HEK293T (cell line): ENCODE measurements at regions not wholly inside any gene's neighbourhood (a gene's known extent, or its start where the extent isn't known, plus 50 kb on each side); places are given as distances from the start of the nearest gene placed in this dataset.

ENCODE experiments used
- CTCF ChIA-PET: fragments of 350-600 bp; formaldehyde crosslinking; extraction: SDS; loops from one replicate; lab custom pipeline; 2021; ENCODE audit warnings: antibody characterized with exemption, inconsistent platforms; lab: Yijun Ruan, JAX
- POLR2A ChIA-PET: fragments of 350-600 bp; formaldehyde crosslinking; extraction: SDS; loops from one replicate; lab custom pipeline; 2020; ENCODE audit warnings: antibody characterized with exemption, inconsistent platforms; lab: Yijun Ruan, JAX
- DNase-seq: peaks from one replicate; pipeline ENCODE4 v3.0.0; 2012; ENCODE audit warnings: mixed read lengths; ENCODE audit errors: extremely low spot score
- ARNT ChIP-seq: fragments of 450-650 bp; IDR thresholded peaks from 2 replicates; pipeline ENCODE4 v1.6.1; 2017; ENCODE audit warnings: mild to moderate bottlenecking
- BHLHE40 ChIP-seq: fragments of 450-650 bp; IDR thresholded peaks from 2 replicates; pipeline ENCODE4 v1.6.1; 2016; ENCODE audit warnings: mild to moderate bottlenecking, moderate library complexity, borderline replicate concordance
- CTBP1 ChIP-seq: fragments of 450-650 bp; IDR thresholded peaks from 2 replicates; pipeline ENCODE4 v1.6.1; 2016; ENCODE audit warnings: borderline replicate concordance
- ELF4 ChIP-seq: fragments of 450-650 bp; IDR thresholded peaks from 2 replicates; pipeline ENCODE4 v1.6.1; 2017; ENCODE audit warnings: antibody characterized with exemption
- FOXA1 ChIP-seq: fragments of 450-650 bp; IDR thresholded peaks from 2 replicates; pipeline ENCODE4 v1.6.1; 2016; ENCODE audit warnings: mild to moderate bottlenecking
- FOXK2 ChIP-seq: fragments of 450-650 bp; IDR thresholded peaks from 2 replicates; pipeline ENCODE4 v1.6.1; 2016; ENCODE audit warnings: mild to moderate bottlenecking
- FOXM1 ChIP-seq: fragments of 450-650 bp; IDR thresholded peaks from 2 replicates; pipeline ENCODE4 v1.6.1; 2017; ENCODE audit warnings: mild to moderate bottlenecking, borderline replicate concordance
- HDGF ChIP-seq: fragments of 450-650 bp; IDR thresholded peaks from 2 replicates; pipeline ENCODE4 v1.6.1; 2017; ENCODE audit warnings: antibody characterized with exemption, borderline replicate concordance
- L3MBTL2 ChIP-seq: fragments of 450-650 bp; conservative IDR thresholded peaks from 2 replicates; pipeline ENCODE4 v1.6.1; 2016; ENCODE audit warnings: mild to moderate bottlenecking
- LEF1 ChIP-seq: fragments of 450-650 bp; IDR thresholded peaks from 2 replicates; pipeline ENCODE4 v1.6.1; 2017; ENCODE audit warnings: mild to moderate bottlenecking, borderline replicate concordance
- NFRKB ChIP-seq: fragments of 450-650 bp; IDR thresholded peaks from 2 replicates; pipeline ENCODE4 v1.6.1; 2016; ENCODE audit warnings: mild to moderate bottlenecking, moderate library complexity
- PKNOX1 ChIP-seq: fragments of 450-650 bp; IDR thresholded peaks from 2 replicates; pipeline ENCODE4 v1.6.1; 2016
- SP1 ChIP-seq: fragments of 450-650 bp; IDR thresholded peaks from 2 replicates; pipeline ENCODE4 v1.6.1; 2017
- SUZ12 ChIP-seq: fragments of 450-650 bp; IDR thresholded peaks from 2 replicates; pipeline ENCODE4 v1.6.1; 2016; ENCODE audit warnings: mild to moderate bottlenecking
- TARDBP ChIP-seq: fragments of 450-650 bp; IDR thresholded peaks from 2 replicates; pipeline ENCODE4 v1.6.1; 2016
- ZNF384 ChIP-seq: fragments of 450-650 bp; IDR thresholded peaks from 2 replicates; pipeline ENCODE4 v1.6.1; 2016

GRCh38 chr6:170167657-170168159 is 123.2 kb downstream of the DLL1 start:
- POLR2A ChIA-PET, result no interaction called here

GRCh38 chr6:170166511-170167122 is 124.3 kb downstream of the DLL1 start:
- CTCF ChIA-PET, result no interaction called here
- POLR2A ChIA-PET, result no interaction called here
- DNase-seq, result no peak
- TF ChIP-seq ELF4 (no peak), CTBP1 (no peak), TARDBP (no peak), ARNT (no peak), FOXA1 (no peak), FOXM1 (no peak), NFRKB (no peak), L3MBTL2 (no peak), SP1 (no peak), SUZ12 (no peak), HDGF (no peak), ZNF384 (no peak), BHLHE40 (no peak), LEF1 (no peak), FOXK2 (no peak)

More at GRCh38 chr6:170167657-170168159, 123.2 kb downstream of the DLL1 start:
- TF ChIP-seq BHLHE40, result no peak
- no peak for DNase-seq
- CTCF ChIA-PET, result no interaction called here

DNA sequence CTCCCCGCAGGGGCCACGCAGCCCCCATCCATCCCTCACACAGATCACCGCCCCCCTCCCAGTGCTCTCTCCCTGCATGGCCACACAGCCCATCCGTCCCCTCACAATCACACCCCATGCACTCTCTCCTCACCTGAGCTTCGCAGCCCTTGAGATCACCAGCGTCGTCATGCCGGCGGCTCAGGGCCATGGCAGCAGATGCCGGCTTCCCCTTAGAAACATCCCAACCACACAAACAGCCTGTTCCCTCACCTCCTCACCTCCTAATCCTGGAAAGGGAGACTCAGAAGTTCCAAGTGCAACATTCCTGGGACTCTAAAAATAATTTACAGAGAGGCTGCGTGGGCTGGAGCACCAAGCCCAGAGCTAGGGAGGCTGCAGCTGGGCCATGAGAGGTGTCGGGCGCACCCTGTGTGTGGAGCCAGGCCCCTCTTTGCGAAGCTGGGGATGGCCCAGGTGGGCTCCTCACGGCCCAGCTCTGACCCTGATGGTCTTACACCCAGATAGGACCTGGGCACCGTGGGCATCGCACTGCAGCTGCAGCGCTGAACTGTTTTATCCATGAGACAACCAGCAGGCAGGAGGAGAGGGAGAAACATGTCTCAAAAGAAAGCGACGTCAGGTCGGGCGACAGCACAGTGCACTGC is 125.3 kb downstream of the DLL1 start:
- no peak for DNase-seq
- ChIA-PET POLR2A (no interaction called here), CTCF (no interaction called here)
- TF ChIP-seq FOXM1, result no peak
- TF ChIP-seq ARNT, result no peak
- TF ChIP-seq ELF4, result no peak
- TF ChIP-seq TARDBP, result no peak
- TF ChIP-seq PKNOX1, result no peak
- TF ChIP-seq NFRKB, result no peak
- TF ChIP-seq SP1, result no peak
- no peak for TF ChIP-seq BHLHE40
- no peak for TF ChIP-seq SUZ12
- no peak for TF ChIP-seq CTBP1
- no peak for TF ChIP-seq FOXK2

DNA sequence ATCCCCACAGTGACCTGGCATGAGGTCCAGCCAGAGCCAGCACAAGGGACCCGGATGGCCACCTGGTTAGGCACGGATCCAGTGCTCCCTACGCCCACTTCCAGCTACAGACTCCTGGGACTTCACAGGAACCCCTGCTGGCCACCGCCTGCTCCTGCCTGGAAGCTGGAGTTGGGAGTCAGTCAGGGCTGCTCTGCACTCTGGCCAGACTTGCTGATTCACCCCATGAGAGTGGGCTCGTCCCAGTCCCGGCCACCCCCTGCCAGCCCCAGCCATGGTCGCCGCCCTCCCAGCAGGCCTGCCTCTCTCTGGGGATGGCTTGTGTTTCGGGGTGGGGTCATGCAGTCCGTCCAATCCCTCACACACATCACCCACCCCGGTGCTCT is 125.8 kb downstream of the DLL1 start:
- CTCF ChIA-PET, result no interaction called here
- POLR2A ChIA-PET, result no interaction called here
- no peak for DNase-seq
- TF ChIP-seq ARNT (no peak), SP1 (no peak), LEF1 (no peak), BHLHE40 (no peak), SUZ12 (no peak), HDGF (no peak), CTBP1 (no peak), PKNOX1 (no peak), ELF4 (no peak), FOXK2 (no peak)

GRCh38 chr6:170164271-170164900 is 126.5 kb downstream of the DLL1 start:
- DNase-seq, result no peak
- POLR2A ChIA-PET, result no interaction called here
- no peak for TF ChIP-seq LEF1
- no peak for TF ChIP-seq SP1
- no peak for TF ChIP-seq FOXM1
- TF ChIP-seq FOXA1, result no peak
- TF ChIP-seq SUZ12, result no peak
- no peak for TF ChIP-seq BHLHE40
- TF ChIP-seq ARNT, result no peak
- no peak for TF ChIP-seq FOXK2
- TF ChIP-seq ELF4, result no peak
- no peak for TF ChIP-seq HDGF
- no peak for TF ChIP-seq TARDBP
- TF ChIP-seq CTBP1, result no peak
- TF ChIP-seq PKNOX1, result no peak
- TF ChIP-seq NFRKB, result no peak
- TF ChIP-seq L3MBTL2, result no peak
- TF ChIP-seq ZNF384, result no peak
- CTCF ChIA-PET, result no interaction called here
